ENCODE measurements at regions not wholly inside any gene's neighbourhood (a gene's known extent, or its start where the extent isn't known, plus 50 kb on each side); places are given as distances from the start of the nearest gene placed in this dataset.

DNA sequence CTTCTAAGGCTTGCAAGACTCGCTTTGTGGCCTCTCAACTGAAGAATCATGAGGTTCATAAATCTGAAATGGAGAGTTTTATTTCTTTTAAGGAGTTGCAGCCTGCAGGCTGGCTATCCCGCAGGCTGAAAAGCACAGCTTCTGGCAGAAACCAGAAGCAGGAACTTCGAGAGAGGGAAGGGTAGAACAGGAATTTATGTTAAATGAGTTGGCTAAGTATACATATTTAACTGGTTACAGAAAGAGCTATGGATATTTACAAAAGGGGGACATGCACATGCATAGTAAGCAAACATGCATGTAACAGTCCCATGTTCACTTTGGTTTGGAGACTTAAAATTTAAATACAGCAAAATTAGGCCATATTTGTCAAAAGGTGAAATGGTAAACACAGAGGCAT, 787.0 kb downstream of the TFAP2A start:
- TF ChIP-seq, protein P1, sequence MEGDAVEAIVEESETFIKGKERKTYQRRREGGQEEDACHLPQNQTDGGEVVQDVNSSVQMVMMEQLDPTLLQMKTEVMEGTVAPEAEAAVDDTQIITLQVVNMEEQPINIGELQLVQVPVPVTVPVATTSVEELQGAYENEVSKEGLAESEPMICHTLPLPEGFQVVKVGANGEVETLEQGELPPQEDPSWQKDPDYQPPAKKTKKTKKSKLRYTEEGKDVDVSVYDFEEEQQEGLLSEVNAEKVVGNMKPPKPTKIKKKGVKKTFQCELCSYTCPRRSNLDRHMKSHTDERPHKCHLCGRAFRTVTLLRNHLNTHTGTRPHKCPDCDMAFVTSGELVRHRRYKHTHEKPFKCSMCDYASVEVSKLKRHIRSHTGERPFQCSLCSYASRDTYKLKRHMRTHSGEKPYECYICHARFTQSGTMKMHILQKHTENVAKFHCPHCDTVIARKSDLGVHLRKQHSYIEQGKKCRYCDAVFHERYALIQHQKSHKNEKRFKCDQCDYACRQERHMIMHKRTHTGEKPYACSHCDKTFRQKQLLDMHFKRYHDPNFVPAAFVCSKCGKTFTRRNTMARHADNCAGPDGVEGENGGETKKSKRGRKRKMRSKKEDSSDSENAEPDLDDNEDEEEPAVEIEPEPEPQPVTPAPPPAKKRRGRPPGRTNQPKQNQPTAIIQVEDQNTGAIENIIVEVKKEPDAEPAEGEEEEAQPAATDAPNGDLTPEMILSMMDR (IDR thresholded peaks at IDR 0.05; ENCODE audit: borderline replicate concordance, insufficient read depth, low read depth, low read length), result no peak
- H3K4me3 ChIP-seq (ENCODE audit: low read depth, low read length), result no peak overlapping the region

DNA sequence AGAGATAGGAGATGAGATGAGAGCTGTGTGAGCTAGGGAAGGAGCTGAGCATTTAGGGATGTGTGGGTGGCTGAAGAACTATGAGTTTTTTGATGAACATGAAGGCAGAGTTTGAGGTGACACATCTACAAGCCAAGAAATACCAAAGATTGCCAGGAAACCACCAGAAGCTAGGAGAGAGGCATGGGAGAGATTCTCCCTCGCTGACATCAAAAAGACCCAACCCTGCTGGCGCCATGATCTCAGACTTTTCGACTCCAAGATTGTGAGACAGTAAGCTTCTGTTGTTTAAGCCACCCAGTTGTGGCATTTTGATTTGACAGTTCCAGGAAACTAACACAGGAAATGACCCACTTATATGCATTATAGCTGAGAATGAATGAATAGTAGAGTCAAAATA, 790.9 kb downstream of the TFAP2A start:
- H3K4me3 ChIP-seq (ENCODE audit: low read depth, low read length), result no peak overlapping the region
- TF ChIP-seq, protein P1 (IDR thresholded peaks at IDR 0.05; ENCODE audit: borderline replicate concordance, insufficient read depth, low read depth, low read length), result no peak

DNA sequence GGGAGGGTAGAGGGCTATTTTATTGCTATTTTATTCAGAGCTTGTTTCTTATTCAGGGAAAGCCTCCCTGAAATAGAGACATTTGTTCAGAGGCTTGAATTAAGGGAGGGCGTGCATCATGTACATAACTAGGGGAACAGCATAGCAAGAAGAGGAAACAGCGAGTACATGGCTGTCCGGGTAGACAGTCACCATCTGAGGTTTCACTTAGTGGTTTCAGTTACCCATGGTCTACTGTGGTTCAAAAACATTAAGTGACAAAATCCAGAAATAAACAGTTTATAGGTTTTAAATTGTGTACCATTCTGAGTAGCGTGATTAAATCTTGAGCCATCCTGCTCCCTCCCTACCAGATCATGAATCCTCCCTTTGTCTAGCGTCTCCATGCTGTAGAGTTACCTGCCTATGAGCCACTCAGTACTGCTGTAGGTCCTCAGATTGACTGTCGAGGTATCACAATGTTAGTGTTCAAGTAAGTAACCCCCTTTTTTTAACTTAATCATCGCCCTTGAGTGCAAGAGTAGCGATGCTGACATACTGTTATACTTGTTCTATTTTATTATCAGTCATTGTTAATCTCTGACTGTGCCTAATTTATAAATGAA, 791.5 kb downstream of the TFAP2A start:
- H3K4me3 ChIP-seq (ENCODE audit: low read depth, low read length), result no peak overlapping the region
- TF ChIP-seq, protein P1 (IDR thresholded peaks at IDR 0.05; ENCODE audit: borderline replicate concordance, insufficient read depth, low read depth, low read length), result no peak

DNA sequence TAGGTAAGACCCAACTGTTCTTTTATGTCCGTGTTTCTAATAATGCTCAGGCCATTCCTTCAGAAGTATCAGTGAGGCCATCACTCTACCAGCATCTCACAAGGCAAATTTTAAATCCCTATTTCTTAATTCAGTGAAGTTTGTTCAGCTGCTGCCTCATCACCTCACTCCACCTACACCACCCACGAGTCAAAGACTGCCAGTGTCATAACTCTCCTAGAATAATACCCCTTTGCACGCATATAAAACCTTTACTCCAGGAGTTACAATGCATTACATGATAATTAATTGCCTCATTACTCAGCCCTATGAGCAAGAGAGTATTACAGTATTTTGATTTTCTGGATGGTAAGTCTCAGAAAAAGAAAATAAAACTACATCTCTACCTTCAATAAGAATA, 793.6 kb downstream of the TFAP2A start:
- TF ChIP-seq, protein P1 (IDR thresholded peaks at IDR 0.05; ENCODE audit: borderline replicate concordance, insufficient read depth, low read depth, low read length), result no peak
- no peak overlapping the region for H3K4me3 ChIP-seq (ENCODE audit: low read depth, low read length)

DNA sequence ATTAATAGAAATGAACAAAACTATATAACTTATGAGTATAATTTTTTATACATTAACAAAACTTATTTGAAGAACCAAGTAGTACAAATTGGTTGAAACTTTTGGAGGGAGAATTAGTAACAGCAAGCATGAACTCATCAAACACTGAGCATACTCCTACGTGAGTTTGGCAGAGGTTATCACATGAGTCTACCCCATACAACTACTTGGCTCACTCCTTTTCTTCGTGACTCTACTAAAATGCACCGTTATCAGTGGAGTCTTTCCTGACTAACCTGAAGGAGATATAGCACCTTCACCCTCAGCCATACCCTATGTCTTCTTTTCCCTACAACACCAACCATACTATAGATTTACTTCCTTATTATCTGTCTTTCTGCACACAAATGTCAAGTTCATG, 794.2 kb downstream of the TFAP2A start:
- TF ChIP-seq, protein P1 (IDR thresholded peaks at IDR 0.05; ENCODE audit: borderline replicate concordance, insufficient read depth, low read depth, low read length), result no peak
- no peak overlapping the region for H3K4me3 ChIP-seq (ENCODE audit: low read depth, low read length)

DNA sequence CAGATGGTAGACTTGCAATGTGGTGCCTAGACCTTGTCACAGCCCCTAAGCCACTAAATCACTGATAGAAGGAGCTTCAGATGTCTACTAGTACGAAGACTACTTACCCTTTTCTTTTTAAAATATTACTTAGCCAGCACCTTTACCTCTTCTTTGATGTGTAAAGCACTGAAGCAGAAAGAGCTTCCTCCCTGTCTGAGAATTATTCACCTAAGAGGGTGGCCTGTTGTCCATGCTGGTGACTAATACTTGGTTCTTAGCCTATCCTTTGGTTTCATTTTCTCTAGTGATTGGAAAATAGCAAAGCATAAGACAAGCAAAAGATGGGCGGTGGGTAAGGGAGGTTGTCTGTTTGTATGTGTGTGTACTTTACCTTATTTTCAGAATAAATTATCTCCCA, 794.6 kb downstream of the TFAP2A start:
- TF ChIP-seq, protein P1 (IDR thresholded peaks at IDR 0.05; ENCODE audit: borderline replicate concordance, insufficient read depth, low read depth, low read length), result no peak

DNA sequence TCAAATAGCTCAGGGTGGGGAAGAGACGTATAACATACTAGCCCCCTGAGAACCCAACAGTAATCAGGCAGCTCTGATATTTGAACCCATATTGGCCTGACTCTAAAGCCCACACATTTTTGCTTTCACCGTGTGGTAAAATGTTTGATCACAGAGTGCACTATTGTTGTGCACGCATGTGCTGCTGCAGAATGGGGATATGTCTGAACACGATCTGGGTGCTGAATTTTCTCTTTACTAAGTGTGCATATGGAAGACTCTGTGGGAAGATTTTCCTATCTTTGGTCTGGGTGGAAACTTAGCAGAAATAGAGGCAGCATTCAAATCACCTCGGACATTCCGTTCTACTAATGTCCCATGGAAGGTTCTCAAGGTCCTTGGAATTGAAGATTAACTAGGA, 800.1 kb downstream of the TFAP2A start:
- TF ChIP-seq, protein P1 (IDR thresholded peaks at IDR 0.05; ENCODE audit: borderline replicate concordance, insufficient read depth, low read depth, low read length), result no peak

More for the DNA sequence above, 794.6 kb downstream of the TFAP2A start:
- no peak overlapping the region for H3K4me3 ChIP-seq (ENCODE audit: low read depth, low read length)

More for the DNA sequence above, 800.1 kb downstream of the TFAP2A start:
- no peak overlapping the region for H3K4me3 ChIP-seq (ENCODE audit: low read depth, low read length)
